ENCODE measurements at regions not wholly inside any gene's neighbourhood (a gene's known extent, or its start where the extent isn't known, plus 50 kb on each side); places are given as distances from the start of the nearest gene placed in this dataset.

DNA sequence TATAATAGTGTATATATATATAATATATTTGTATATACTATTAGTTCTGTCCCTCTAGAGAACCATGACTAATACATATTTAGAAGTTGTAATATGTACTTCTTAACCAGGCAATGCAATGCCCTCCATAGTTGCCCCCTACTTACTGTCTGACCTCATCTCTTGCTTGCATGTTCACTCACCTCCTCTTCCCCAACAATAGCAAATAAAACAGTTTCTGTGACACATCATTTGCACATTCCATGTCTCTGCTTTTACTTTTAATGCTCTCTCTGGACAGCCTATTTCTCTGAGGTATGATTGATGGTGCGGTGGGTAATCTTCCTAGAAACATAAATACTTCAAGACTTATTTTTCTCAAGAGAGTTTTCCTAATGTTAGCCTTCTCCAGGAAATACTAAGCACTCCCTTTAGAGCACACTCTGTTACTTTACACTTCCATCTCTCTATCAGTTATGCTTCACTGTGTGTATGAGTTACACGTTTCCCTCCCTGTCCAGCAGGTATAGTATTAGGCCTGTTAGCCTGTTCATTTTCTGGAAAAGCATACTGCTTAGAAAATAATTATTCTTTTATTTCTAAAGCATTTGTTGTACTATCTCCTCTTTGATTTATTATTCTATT, 295.6 kb upstream of the LRATD1 start:
- TF ChIP-seq SUZ12 (IDR thresholded peaks at IDR 0.05) (no peak), FOXK2 (IDR thresholded peaks at IDR 0.05) (no peak), ARNT (IDR thresholded peaks at IDR 0.05) (no peak), SP1 (IDR thresholded peaks at IDR 0.05) (no peak), CTBP1 (IDR thresholded peaks at IDR 0.05; ENCODE audit: borderline replicate concordance) (no peak), NFRKB (IDR thresholded peaks at IDR 0.05) (no peak), ELF4 (IDR thresholded peaks at IDR 0.05) (no peak), ZNF384 (IDR thresholded peaks at IDR 0.05) (no peak), LEF1 (IDR thresholded peaks at IDR 0.05; ENCODE audit: borderline replicate concordance) (no peak), TARDBP (IDR thresholded peaks at IDR 0.05) (no peak), HDGF (IDR thresholded peaks at IDR 0.05; ENCODE audit: borderline replicate concordance) (no peak), BHLHE40 (IDR thresholded peaks at IDR 0.05; ENCODE audit: borderline replicate concordance) (no peak), FOXM1 (IDR thresholded peaks at IDR 0.05; ENCODE audit: borderline replicate concordance) (no peak)
- TF ChIP-seq, protein P1, sequence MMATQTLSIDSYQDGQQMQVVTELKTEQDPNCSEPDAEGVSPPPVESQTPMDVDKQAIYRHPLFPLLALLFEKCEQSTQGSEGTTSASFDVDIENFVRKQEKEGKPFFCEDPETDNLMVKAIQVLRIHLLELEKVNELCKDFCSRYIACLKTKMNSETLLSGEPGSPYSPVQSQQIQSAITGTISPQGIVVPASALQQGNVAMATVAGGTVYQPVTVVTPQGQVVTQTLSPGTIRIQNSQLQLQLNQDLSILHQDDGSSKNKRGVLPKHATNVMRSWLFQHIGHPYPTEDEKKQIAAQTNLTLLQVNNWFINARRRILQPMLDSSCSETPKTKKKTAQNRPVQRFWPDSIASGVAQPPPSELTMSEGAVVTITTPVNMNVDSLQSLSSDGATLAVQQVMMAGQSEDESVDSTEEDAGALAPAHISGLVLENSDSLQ (IDR thresholded peaks at IDR 0.05) = no peak

Measured in HEK293T (cell line).